HT1080 (cell line): ENCODE measurements at regions not wholly inside any gene's neighbourhood (a gene's known extent, or its start where the extent isn't known, plus 50 kb on each side); places are given as distances from the start of the nearest gene placed in this dataset. TPM values are rescaled to one million over a fixed set of nuclear protein-coding genes. Genes with fewer than 3 reads are reported as not detected.

Source experiments
- DNase-seq: peaks from one replicate; pipeline ENCODE4 v3.0.0-alpha.2; 2015; ENCODE audit warnings: low read depth
- small RNA-seq: library from RNA; depleted of rRNA; stranded (forward); fragments of <200 nt; gene quantifications from one replicate; pipeline ENCODE3, GENCODE V24; 2014

GRCh38 chr10:31584098-31584631, 265.1 kb downstream of the ZEB1 start:
- no peak for DNase-seq

GRCh38 chr10:31583293-31583692, 264.3 kb downstream of the ZEB1 start:
- no peak for DNase-seq

- no peak for DNase-seq
These were observed 263.5 kb downstream of the ZEB1 start for GRCh38 chr10:31582365-31583052.

DNA sequence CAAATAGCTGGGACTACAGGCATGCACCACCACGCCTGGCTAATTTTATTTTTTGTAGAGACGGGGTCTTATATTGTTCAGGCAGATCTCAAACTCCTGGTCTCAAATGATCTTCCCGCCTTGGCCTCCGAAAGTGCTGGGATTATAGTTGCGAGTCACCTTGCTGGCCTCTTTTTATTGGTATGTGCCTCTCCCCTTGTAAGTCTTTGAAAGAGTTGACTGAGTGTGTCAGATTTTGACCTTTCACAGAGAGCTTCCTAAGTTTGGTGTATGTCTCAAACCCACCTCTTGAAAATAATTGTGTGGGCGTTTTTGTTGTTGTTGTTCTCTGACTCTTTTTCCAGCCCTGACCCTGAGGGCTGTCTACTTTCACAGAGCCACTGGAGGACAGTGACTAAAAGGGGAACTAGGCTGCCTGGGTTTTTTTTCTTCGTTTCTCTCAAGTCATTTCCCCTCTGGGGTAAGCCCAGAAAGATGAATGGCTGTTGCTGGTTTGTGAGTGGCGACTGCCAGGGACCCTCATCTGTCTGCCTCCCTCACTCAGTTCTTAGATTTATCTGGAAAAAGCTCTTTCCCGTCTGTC, 262.8 kb downstream of the ZEB1 start:
- no peak for DNase-seq

DNA sequence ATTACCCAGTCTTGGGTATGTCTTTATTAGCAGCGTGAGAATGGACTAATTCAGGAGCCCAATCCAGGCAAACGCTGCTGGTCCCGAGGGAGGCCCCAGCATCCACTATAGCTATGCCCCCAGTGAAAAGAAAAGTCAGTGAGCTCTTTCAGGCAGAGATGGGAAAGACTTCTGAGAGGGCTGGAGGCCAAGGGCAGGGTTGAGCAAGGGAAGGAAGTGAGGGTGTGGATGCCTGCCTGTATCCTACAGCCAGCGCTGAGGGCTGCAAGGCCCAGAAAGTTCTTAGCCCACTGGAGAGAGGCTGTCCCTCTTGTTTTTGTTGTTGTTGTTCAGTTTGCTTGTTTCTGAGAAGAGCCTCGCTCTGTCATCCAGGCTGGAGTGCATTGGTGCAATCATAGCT, 261.6 kb downstream of the ZEB1 start:
- no peak for DNase-seq

Small RNA genes in the stretch of these regions (small RNA-seq; reads per million reads assigned to genes)
- not detected for gene AL161935.2
